Large intestine (tissue), 3 donors: ENCODE measurements at regions not wholly inside any gene's neighbourhood (a gene's known extent, or its start where the extent isn't known, plus 50 kb on each side); places are given as distances from the start of the nearest gene placed in this dataset.

Experiments used
- DNase-seq, 2 donors: peaks; one replicate each; pipeline versions ENCODE4 v3.0.0 to v3.0.0-alpha.2; 2013
- H3K27ac ChIP-seq: one replicate; pipeline ENCODE4 v1.5.1; 2013; ENCODE audit warnings: low read length
- H3K27me3 ChIP-seq: 2 replicates; pipeline ENCODE4 v1.6.1; 2013; ENCODE audit warnings: low read length; ENCODE audit not compliant: control insufficient read depth, insufficient read depth
- H3K36me3 ChIP-seq: 2 replicates; pipeline ENCODE4 v1.6.1; 2013; ENCODE audit warnings: low read length; ENCODE audit not compliant: control insufficient read depth, insufficient read depth
- H3K4me1 ChIP-seq: one replicate; pipeline ENCODE4 v1.6.1; 2013; ENCODE audit warnings: low read length; ENCODE audit not compliant: control insufficient read depth, insufficient read depth
- H3K4me3 ChIP-seq: one replicate; pipeline ENCODE4 v1.5.1; 2013; ENCODE audit warnings: low read length
- H3K9me3 ChIP-seq: one replicate; pipeline ENCODE4 v1.6.1; 2013; ENCODE audit warnings: mild to moderate bottlenecking, low read depth, low read length, moderate library complexity; ENCODE audit not compliant: control insufficient read depth
- WGBS: methylation state at CpG from one replicate; pipeline ENCODE4 v1.1.5; 2013; ENCODE audit warnings: low lambda C conversion rate; ENCODE audit not compliant: insufficient coverage; 5-methylcytosine and 5-hydroxymethylcytosine counted together

DNA sequence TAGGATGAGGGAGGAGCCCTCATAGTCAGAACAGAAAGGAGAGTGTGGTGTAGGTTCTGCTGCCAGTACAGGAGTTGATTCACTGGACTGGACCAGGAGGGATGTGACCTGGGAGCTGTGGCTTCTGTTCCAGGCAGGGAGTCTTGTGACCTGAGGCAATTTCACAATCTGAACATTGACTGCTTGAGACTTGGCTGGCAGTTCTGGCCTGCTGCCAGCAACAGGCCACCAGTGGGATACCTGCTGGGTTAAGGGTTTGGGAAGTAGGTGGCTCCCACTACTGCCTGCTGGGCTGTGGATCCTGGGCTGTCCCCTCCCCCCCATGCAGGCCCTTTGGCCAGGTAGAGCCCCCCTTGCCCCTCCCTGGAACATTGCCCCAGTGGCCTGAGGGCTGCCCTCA lies 268.6 kb upstream of the ARRDC3 start:
- DNase-seq, result peak in 1 of 2 donors; percentile 8
- H3K4me1 ChIP-seq, result no peaks in the 10 kb centered on the region
- no peak overlapping the region for H3K4me3 ChIP-seq
- no peaks in the 10 kb centered on the region for H3K27me3 ChIP-seq
- H3K36me3 ChIP-seq, result no peaks in the 10 kb centered on the region
- no peak overlapping the region for H3K27ac ChIP-seq
- peaks cover 7% of the 10 kb centered on the region for H3K9me3 ChIP-seq

DNA sequence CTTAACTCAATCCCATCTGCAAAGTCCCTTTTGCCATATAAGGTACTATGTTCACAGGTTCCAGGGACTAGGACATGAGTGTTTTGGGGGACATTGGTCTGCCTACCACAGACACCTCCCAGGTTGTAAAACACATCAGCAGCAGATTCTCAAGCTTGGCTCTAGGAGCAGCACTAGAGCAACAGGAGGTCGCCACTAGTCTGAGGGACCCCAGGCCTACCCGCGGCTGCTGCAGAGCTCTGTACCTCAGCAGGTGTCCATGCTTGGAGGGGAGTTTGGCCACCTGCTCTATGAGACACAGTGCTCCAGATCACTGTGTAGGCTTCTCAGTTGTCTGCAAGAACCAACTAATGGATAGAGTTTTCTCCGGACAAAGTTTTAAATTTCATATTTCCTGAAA lies 262.2 kb upstream of the ARRDC3 start:
- Histone ChIP-seq H3K4me3 (no peak overlapping the region), H3K9me3 (no peaks in the 10 kb centered on the region), H3K27ac (no peak overlapping the region), H3K36me3 (no peaks in the 10 kb centered on the region), H3K27me3 (no peaks in the 10 kb centered on the region), H3K4me1 (no peaks in the 10 kb centered on the region)
- DNase-seq, result no peak
- WGBS, result no CpG with 5 or more reads among the region's 4 CpGs

DNA sequence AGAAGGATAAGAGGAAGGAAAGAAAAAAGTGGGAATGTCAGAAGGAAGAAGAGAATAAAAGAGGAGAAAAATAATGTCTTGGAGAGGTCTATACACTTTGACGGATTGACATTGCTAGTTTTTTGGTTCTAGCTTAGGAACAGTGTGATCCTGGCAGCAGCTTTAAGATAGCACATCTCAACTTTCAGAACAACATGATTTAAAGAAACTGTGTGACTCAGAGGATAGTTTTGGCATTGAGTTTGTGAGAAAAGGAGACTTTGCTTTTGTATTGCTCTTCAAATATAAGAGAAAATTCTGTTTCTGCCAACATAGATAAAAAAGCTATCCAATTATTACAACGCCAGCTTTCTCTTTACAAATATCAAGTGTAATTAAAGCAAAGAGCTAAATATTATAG lies 260.7 kb upstream of the ARRDC3 start:
- Histone ChIP-seq H3K27me3 (no peaks in the 10 kb centered on the region), H3K27ac (no peak overlapping the region), H3K4me1 (no peaks in the 10 kb centered on the region), H3K4me3 (no peak overlapping the region), H3K36me3 (no peaks in the 10 kb centered on the region), H3K9me3 (no peaks in the 10 kb centered on the region)
- WGBS, result 83% methylated on average over 1 of the region's 2 CpGs
- no peak for DNase-seq

DNA sequence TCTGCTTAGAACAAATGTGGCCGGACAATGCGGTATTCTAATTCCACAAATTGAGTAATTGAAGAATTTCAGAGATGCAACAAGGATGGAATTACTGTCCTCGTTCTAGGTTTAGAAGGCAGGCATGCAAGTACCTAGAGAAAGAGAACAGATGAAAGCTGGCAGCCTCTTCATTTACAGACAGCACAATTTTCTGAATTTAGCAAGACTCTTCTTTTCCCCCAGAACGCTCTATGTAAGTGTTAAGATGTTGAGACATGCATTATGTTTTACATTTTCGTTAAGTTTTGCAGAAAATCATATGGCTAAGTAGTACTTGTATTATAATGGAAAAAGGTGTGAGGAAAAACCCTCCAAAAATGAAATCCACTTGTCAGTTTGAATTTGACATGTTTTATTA lies 259.5 kb upstream of the ARRDC3 start:
- Histone ChIP-seq H3K36me3 (no peaks in the 10 kb centered on the region), H3K27me3 (no peaks in the 10 kb centered on the region), H3K9me3 (no peaks in the 10 kb centered on the region), H3K4me1 (no peaks in the 10 kb centered on the region), H3K4me3 (no peak overlapping the region), H3K27ac (no peak overlapping the region)
- no peak for DNase-seq
- WGBS, result 90% methylated on average over 2 of the region's 5 CpGs

DNA sequence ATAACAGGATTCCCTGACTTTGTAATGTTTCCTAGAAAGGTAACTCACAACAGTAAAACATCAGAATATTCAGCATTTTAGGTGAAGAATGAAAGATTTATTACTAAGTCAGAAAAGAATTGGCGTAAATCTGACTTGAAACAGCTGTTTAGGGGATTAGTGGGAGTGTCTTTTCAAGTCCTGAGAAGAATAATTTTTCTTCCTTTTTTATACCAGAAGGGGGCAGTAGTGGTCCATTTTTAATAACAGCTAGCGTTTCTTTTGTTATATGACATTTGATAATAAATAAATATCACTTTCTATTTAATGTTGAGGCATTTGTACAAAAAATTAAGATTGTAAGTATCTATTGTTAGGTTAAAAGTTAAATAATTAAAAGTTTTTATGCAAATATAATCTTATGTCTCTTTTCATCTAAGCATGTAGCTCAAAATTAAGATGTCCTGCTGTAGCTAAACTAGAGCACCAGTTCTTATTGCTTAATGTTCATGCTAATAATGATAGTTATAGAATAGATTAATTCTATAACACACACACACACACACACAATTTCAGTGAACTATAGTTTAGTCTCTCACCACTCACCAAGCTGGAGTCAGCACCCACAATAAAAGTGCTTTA lies 258.7 kb upstream of the ARRDC3 start:
- 0% methylated on average over 1 of the region's 2 CpGs for WGBS
- no peaks in the 10 kb centered on the region for H3K9me3 ChIP-seq
- H3K36me3 ChIP-seq, result no peaks in the 10 kb centered on the region
- no peaks in the 10 kb centered on the region for H3K4me1 ChIP-seq
- no peak overlapping the region for H3K4me3 ChIP-seq
- no peak overlapping the region for H3K27ac ChIP-seq
- DNase-seq, result peak in 1 of 2 donors; percentile 4
- H3K27me3 ChIP-seq, result no peaks in the 10 kb centered on the region

DNA sequence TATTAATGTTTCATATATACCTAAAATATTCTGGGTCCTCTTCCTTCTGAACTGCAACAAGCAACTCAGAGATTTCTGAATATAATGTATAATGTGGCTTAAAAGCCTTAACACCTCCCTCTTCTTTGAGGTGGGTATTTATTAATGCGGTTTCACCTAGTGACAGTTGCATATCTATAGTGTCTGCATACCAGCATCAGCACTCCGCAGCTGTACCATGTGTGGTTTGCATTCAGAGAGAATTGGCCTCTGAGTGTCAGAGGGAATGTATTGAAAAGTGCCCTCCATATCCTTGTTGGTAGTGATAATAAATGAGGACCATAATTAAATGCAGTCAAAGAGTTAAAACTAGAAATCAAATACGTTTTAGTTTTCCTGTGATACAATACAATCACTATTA lies 256.6 kb upstream of the ARRDC3 start:
- no peaks in the 10 kb centered on the region for H3K9me3 ChIP-seq
- no peak for DNase-seq
- H3K4me3 ChIP-seq, result no peak overlapping the region
- no peaks in the 10 kb centered on the region for H3K27me3 ChIP-seq
- no peaks in the 10 kb centered on the region for H3K36me3 ChIP-seq
- no peaks in the 10 kb centered on the region for H3K4me1 ChIP-seq
- 43% methylated on average over 1 of the region's 3 CpGs for WGBS
- H3K27ac ChIP-seq, result no peak overlapping the region

DNA sequence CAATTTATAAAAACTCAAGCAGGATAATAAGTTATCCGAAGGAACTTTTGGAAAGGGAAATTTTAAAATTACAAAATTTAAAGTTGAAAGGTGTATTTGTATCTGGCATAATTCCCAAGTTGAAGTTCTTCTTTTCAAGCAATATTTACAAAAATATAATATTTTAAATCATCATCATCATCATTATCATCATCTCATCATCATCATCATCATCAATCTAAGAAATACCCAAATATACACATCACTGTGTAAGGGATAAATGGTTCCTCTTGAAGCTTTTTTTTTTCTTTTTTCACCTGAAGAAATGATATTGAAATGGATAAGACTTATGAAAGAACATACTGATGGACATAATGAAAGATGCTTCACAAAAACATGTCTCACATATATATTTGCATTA lies 254.9 kb upstream of the ARRDC3 start:
- Histone ChIP-seq H3K27ac (no peak overlapping the region), H3K9me3 (no peaks in the 10 kb centered on the region), H3K36me3 (no peaks in the 10 kb centered on the region), H3K4me1 (no peaks in the 10 kb centered on the region), H3K27me3 (no peaks in the 10 kb centered on the region), H3K4me3 (no peak overlapping the region)
- DNase-seq, result no peak
- WGBS, result 100% methylated on average over 1 of the region's 1 CpG

DNA sequence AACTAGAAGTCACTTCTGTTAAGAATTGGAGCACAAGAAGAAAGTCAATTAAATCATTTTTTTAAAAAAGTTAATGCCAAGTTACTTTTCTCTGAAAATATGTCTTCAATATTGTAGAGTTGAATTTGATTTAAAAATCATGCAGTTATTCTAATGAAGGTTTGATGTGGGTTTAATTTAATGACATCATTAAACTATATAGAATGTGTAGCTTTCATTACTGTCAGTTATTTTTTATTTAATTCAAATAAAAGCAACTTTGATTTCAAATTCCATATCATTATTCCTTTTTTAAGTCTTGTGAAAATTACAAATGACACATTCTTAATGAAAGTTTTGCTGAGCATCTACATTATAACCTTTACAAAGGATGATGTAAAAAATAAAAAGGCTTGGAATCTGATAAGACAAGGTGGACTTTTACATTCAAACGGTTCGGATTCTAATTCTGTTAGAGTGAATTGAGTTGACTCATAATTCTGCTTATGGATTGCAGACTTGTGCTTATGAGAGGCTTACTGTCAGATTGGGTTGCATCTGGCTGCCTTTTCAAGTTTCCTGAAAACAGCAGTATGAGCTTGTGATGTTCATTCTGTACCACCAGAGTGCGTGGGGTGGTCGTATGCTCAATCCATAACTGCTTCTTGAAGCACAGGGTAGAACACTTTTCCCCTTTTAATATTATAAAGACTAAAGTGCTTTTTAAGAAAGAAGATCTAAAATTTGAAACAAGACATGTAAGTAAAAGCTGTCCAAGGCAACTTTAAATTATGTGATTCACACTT lies 253.0 kb upstream of the ARRDC3 start:
- WGBS, result no CpG with 5 or more reads among the region's 4 CpGs
- Histone ChIP-seq H3K27me3 (no peaks in the 10 kb centered on the region), H3K4me3 (no peak overlapping the region), H3K4me1 (no peaks in the 10 kb centered on the region), H3K9me3 (no peaks in the 10 kb centered on the region), H3K36me3 (no peaks in the 10 kb centered on the region), H3K27ac (no peak overlapping the region)
- no peak for DNase-seq

DNA sequence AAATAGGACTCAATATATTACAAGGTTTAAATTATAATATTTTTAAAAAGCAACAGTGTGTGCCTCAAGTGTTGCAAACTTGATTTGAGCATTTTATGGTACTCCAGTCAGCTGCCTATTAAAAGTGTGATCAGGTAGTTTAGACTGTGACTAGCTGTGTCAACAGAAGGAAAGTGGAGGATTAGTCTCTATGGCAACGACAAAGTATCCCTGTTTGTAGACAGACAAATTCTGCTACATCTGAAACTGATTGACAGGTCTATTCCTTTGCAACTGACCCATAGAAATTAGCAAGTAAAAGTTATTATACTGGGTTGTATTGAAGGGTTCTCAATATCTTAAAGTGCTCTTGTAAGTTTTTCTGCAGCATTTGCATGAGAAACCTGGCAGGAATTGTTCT lies 249.8 kb upstream of the ARRDC3 start:
- no peak for DNase-seq
- Histone ChIP-seq H3K27ac (no peak overlapping the region), H3K27me3 (no peaks in the 10 kb centered on the region), H3K4me1 (no peaks in the 10 kb centered on the region), H3K4me3 (no peak overlapping the region), H3K36me3 (no peaks in the 10 kb centered on the region), H3K9me3 (no peaks in the 10 kb centered on the region)
- no CpG with 5 or more reads among the region's 1 CpG for WGBS

DNA sequence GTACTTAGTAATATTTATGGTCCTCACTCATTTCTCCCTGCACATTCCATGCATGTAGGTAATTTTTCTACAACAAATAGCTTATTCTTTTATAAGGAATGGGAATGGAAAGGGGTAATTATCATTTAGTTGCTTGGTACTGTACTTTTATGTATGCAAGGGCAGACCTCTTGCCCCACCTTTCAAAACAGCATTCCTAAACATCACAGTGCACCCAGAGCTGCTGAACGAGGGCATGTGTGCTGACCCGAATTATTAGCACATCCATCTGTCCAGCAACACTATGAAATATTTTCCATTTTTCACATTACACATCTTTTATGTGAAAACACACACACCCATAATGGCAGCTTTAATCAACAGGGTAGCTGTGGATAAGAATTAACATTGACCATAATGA lies 228.6 kb upstream of the ARRDC3 start:
- no CpG with 5 or more reads among the region's 2 CpGs for WGBS
- H3K36me3 ChIP-seq, result no peaks in the 10 kb centered on the region
- H3K4me1 ChIP-seq, result no peaks in the 10 kb centered on the region
- no peak overlapping the region for H3K27ac ChIP-seq
- H3K9me3 ChIP-seq, result no peaks in the 10 kb centered on the region
- DNase-seq, result no peak
- no peaks in the 10 kb centered on the region for H3K27me3 ChIP-seq
- no peak overlapping the region for H3K4me3 ChIP-seq

DNA sequence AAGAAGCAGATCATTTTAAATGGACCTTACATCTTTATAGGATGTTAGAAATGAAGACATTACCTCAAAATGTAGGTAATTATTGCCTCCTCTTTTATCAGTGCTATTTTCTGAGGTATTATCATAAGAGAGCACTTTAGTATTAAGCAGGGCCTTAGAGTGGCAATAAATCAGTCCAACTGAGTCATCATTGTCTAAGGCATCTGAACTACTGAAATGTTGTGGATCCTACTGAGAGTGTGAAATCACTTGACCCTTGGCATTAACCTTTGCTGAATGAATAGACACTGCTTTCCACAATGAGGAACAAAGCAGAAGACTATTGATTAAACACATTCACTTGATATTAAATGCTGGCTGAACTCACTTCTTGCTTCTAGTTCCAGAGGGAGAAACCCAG lies 224.6 kb upstream of the ARRDC3 start:
- Histone ChIP-seq H3K9me3 (no peaks in the 10 kb centered on the region), H3K4me1 (no peaks in the 10 kb centered on the region), H3K27ac (no peak overlapping the region), H3K27me3 (no peaks in the 10 kb centered on the region), H3K4me3 (no peak overlapping the region), H3K36me3 (no peaks in the 10 kb centered on the region)
- no peak for DNase-seq
